ENCODE measurements at regions not wholly inside any gene's neighbourhood (a gene's known extent, or its start where the extent isn't known, plus 50 kb on each side); places are given as distances from the start of the nearest gene placed in this dataset.

GRCh38 chr5:155126573-155126972 lies 113.0 kb downstream of the KIF4B start:
- H3K4me3 ChIP-seq (ENCODE audit: low read depth, low read length): no peak overlapping the region
- no peak for DNase-seq (ENCODE audit: low read depth)
- no peak for TF ChIP-seq CTCF (IDR thresholded peaks at IDR 0.05; ENCODE audit: insufficient read depth, low read depth, low read length, missing control alignments)

- no peak for TF ChIP-seq CTCF (IDR thresholded peaks at IDR 0.05; ENCODE audit: insufficient read depth, low read depth, low read length, missing control alignments)
These were observed 114.0 kb downstream of the KIF4B start for GRCh38 chr5:155127552-155127951.

GRCh38 chr5:155128786-155129512 lies 115.4 kb downstream of the KIF4B start:
- no peak for TF ChIP-seq CTCF (IDR thresholded peaks at IDR 0.05; ENCODE audit: insufficient read depth, low read depth, low read length, missing control alignments)
- DNase-seq (ENCODE audit: low read depth): no peak
- no peak overlapping the region for H3K4me3 ChIP-seq (ENCODE audit: low read depth, low read length)

More at GRCh38 chr5:155127552-155127951, 114.0 kb downstream of the KIF4B start:
- H3K4me3 ChIP-seq (ENCODE audit: low read depth, low read length): no peak overlapping the region
- no peak for DNase-seq (ENCODE audit: low read depth)

- DNase-seq (ENCODE audit: low read depth): no peak
- TF ChIP-seq CTCF (IDR thresholded peaks at IDR 0.05; ENCODE audit: insufficient read depth, low read depth, low read length, missing control alignments): no peak
- H3K4me3 ChIP-seq (ENCODE audit: low read depth, low read length): no peak overlapping the region
These were observed 115.9 kb downstream of the KIF4B start for GRCh38 chr5:155129513-155129880.

- TF ChIP-seq CTCF (IDR thresholded peaks at IDR 0.05; ENCODE audit: insufficient read depth, low read depth, low read length, missing control alignments): no peak
- no peak for DNase-seq (ENCODE audit: low read depth)
- no peak overlapping the region for H3K4me3 ChIP-seq (ENCODE audit: low read depth, low read length)
These were observed 120.6 kb downstream of the KIF4B start for GRCh38 chr5:155134130-155134529.

- no peak for TF ChIP-seq CTCF (IDR thresholded peaks at IDR 0.05; ENCODE audit: insufficient read depth, low read depth, low read length, missing control alignments)
- no peak overlapping the region for H3K4me3 ChIP-seq (ENCODE audit: low read depth, low read length)
- no peak for DNase-seq (ENCODE audit: low read depth)
These were observed 122.8 kb downstream of the KIF4B start for GRCh38 chr5:155136216-155136850.

Measured in GM12865 (cell line).